CD4-positive, alpha-beta T cell treated with Interleukin-17A for 1 hour (primary cell): ENCODE measurements at regions not wholly inside any gene's neighbourhood (a gene's known extent, or its start where the extent isn't known, plus 50 kb on each side); places are given as distances from the start of the nearest gene placed in this dataset.
A peak's percentile ranks its signal among the peaks of the same experiment; 100 is the strongest.

Experiments used
- DNase-seq: peaks from one replicate; pipeline ENCODE4 v3.0.0-alpha.2; 2020

- DNase-seq: no peak
These were observed 51.6 kb upstream of the DYNLRB2 start for GRCh38 chr16:80489173-80489572.

- no peak for DNase-seq
These were observed 52.6 kb upstream of the DYNLRB2 start for GRCh38 chr16:80488167-80488566.

GRCh38 chr16:80480664-80481063 is 60.1 kb upstream of the DYNLRB2 start:
- no peak for DNase-seq

- no peak for DNase-seq
These were observed 63.0 kb upstream of the DYNLRB2 start for GRCh38 chr16:80477838-80478237.

- no peak for DNase-seq
These were observed 72.8 kb upstream of the DYNLRB2 start for GRCh38 chr16:80468029-80468428.

- peak; percentile 59 for DNase-seq
These were observed 74.5 kb upstream of the DYNLRB2 start for GRCh38 chr16:80466024-80466987.

- no peak for DNase-seq
These were observed 76.9 kb upstream of the DYNLRB2 start for GRCh38 chr16:80463751-80464495.

- DNase-seq: no peak
These were observed 77.5 kb upstream of the DYNLRB2 start for GRCh38 chr16:80463326-80463725.

- DNase-seq: no peak
These were observed 77.9 kb upstream of the DYNLRB2 start for GRCh38 chr16:80462917-80463316.

GRCh38 chr16:80460988-80461387 is 79.8 kb upstream of the DYNLRB2 start:
- no peak for DNase-seq

GRCh38 chr16:80459966-80460365 is 80.8 kb upstream of the DYNLRB2 start:
- DNase-seq: no peak

- no peak for DNase-seq
These were observed 81.4 kb upstream of the DYNLRB2 start for GRCh38 chr16:80459331-80459777.

- DNase-seq: no peak
These were observed 82.9 kb upstream of the DYNLRB2 start for GRCh38 chr16:80457871-80458270.

- no peak for DNase-seq
These were observed 86.0 kb upstream of the DYNLRB2 start for GRCh38 chr16:80454802-80455201.

- no peak for DNase-seq
These were observed 91.4 kb upstream of the DYNLRB2 start for GRCh38 chr16:80449392-80449791.

- DNase-seq: no peak
These were observed 93.6 kb upstream of the DYNLRB2 start for GRCh38 chr16:80447241-80447640.

GRCh38 chr16:80442779-80443178 is 98.0 kb upstream of the DYNLRB2 start:
- no peak for DNase-seq

- DNase-seq: no peak
These were observed 98.9 kb upstream of the DYNLRB2 start for GRCh38 chr16:80441935-80442334.

GRCh38 chr16:80440667-80441066 is 100.1 kb upstream of the DYNLRB2 start:
- peak; percentile 2 for DNase-seq

GRCh38 chr16:80437707-80438106 is 103.1 kb upstream of the DYNLRB2 start:
- DNase-seq: no peak

- no peak for DNase-seq
These were observed 104.3 kb upstream of the DYNLRB2 start for GRCh38 chr16:80436510-80436909.

- no peak for DNase-seq
These were observed 107.2 kb upstream of the DYNLRB2 start for GRCh38 chr16:80433623-80434022.

GRCh38 chr16:80427795-80428194 is 113.0 kb upstream of the DYNLRB2 start:
- DNase-seq: no peak
